Liver (tissue), 8 donors: ENCODE measurements at regions not wholly inside any gene's neighbourhood (a gene's known extent, or its start where the extent isn't known, plus 50 kb on each side); places are given as distances from the start of the nearest gene placed in this dataset.

Experiments
- DNase-seq: peaks from one replicate; pipeline ENCODE4 v3.0.0-alpha.2; 2017; ENCODE audit warnings: low spot score
- H3K27ac ChIP-seq, 2 donors: one replicate each; pipeline ENCODE4 v1.7.0; 2013; ENCODE audit warnings: inconsistent platforms in 2 of 2, low read length in 2 of 2, control low read depth in 1 of 2, low read depth in 1 of 2, mild to moderate bottlenecking in 1 of 2
- H3K27me3 ChIP-seq, 4 donors: one replicate each; pipeline versions ENCODE4 v1.6.1 to v1.7.0; 2013; ENCODE audit warnings: low read length in 3 of 4, inconsistent platforms in 1 of 4, mild to moderate bottlenecking in 1 of 4, moderate library complexity in 1 of 4; ENCODE audit not compliant: control insufficient read depth in 4 of 4, insufficient read depth in 4 of 4
- H3K36me3 ChIP-seq, 4 donors: one replicate each; pipeline versions ENCODE4 v1.6.1 to v1.7.0; 2013; ENCODE audit warnings: low read length in 3 of 4, mild to moderate bottlenecking in 3 of 4, low read depth in 1 of 4, moderate library complexity in 1 of 4; ENCODE audit not compliant: control insufficient read depth in 4 of 4, insufficient read depth in 3 of 4
- H3K4me1 ChIP-seq, 4 donors: one replicate each; pipeline versions ENCODE4 v1.6.1 to v1.7.0; 2013; ENCODE audit warnings: low read length in 3 of 4, mild to moderate bottlenecking in 3 of 4, moderate library complexity in 1 of 4; ENCODE audit not compliant: control insufficient read depth in 4 of 4, insufficient read depth in 4 of 4
- H3K4me3 ChIP-seq, 3 donors: one replicate each; pipeline versions ENCODE4 v1.6.1 to v1.7.0; 2013; ENCODE audit warnings: low read length in 3 of 3, control low read depth in 1 of 3, low read depth in 1 of 3, mild to moderate bottlenecking in 1 of 3
- H3K9ac ChIP-seq, 2 donors: one replicate each; pipeline ENCODE4 v1.7.0; 2013; ENCODE audit warnings: low read length in 2 of 2, mild to moderate bottlenecking in 2 of 2, moderate library complexity in 2 of 2, control low read depth in 1 of 2, low read depth in 1 of 2
- H3K9me3 ChIP-seq, 4 donors: one replicate each; pipeline versions ENCODE4 v1.6.1 to v1.7.0; 2013; ENCODE audit warnings: low read length in 3 of 4; ENCODE audit not compliant: control insufficient read depth in 4 of 4
- ATF3 ChIP-seq: IDR thresholded peaks from 2 replicates; pipeline ENCODE4 v1.6.1; 2016; ENCODE audit warnings: antibody characterized with exemption
- CTCF ChIP-seq: fragments of 150-350 bp; IDR thresholded peaks from 2 replicates; pipeline ENCODE4 v1.5.1; 2017; ENCODE audit warnings: improper control_type of control experiment, low read depth, low read length; ENCODE audit not compliant: missing input control
- FOXA1 ChIP-seq: IDR thresholded peaks from 2 replicates; pipeline ENCODE4 v1.6.1; 2016; ENCODE audit warnings: antibody characterized with exemption
- FOXA2 ChIP-seq: IDR thresholded peaks from 2 replicates; pipeline ENCODE4 v1.6.1; 2016; ENCODE audit warnings: antibody characterized with exemption
- GABPA ChIP-seq, 2 donors: IDR thresholded peaks in 1 of 2; conservative IDR thresholded peaks in 1 of 2; 2 replicates each; pipeline ENCODE4 v1.6.1; 2016; ENCODE audit warnings: antibody characterized with exemption in 2 of 2, mild to moderate bottlenecking in 1 of 2, moderate library complexity in 1 of 2
- HNF4A ChIP-seq, 2 donors: conservative IDR thresholded peaks; 2 replicates each; pipeline ENCODE4 v1.6.1; 2016; ENCODE audit warnings: antibody characterized with exemption in 2 of 2, mild to moderate bottlenecking in 2 of 2
- MAX ChIP-seq: IDR thresholded peaks from 2 replicates; pipeline ENCODE4 v1.6.1; 2016; ENCODE audit warnings: antibody characterized with exemption
- RAD21 ChIP-seq, 2 donors: IDR thresholded peaks; 2 replicates each; pipeline ENCODE4 v1.6.1; 2016; ENCODE audit warnings: antibody characterized with exemption in 2 of 2, mild to moderate bottlenecking in 2 of 2
- SP1 ChIP-seq: IDR thresholded peaks from 2 replicates; pipeline ENCODE4 v1.6.1; 2018; ENCODE audit warnings: antibody characterized with exemption, mild to moderate bottlenecking
- TAF1 ChIP-seq: conservative IDR thresholded peaks from 2 replicates; pipeline ENCODE4 v1.6.1; 2016; ENCODE audit warnings: antibody characterized with exemption, mild to moderate bottlenecking
- YY1 ChIP-seq: IDR thresholded peaks from 2 replicates; pipeline ENCODE4 v1.6.1; 2016; ENCODE audit warnings: antibody characterized with exemption, mild to moderate bottlenecking
- WGBS: extraction: QIAGEN DNeasy Blood & Tissue Kit; methylation state at CpG from one replicate; pipeline ENCODE4 v1.1.7; 2013; 5-methylcytosine and 5-hydroxymethylcytosine counted together
- TF ChIP-seq, protein P1 (sequence below): IDR thresholded peaks from 2 replicates; pipeline ENCODE4 v1.6.1; 2016; ENCODE audit warnings: antibody characterized with exemption
- donor health status: healthy.
- donor health status: healthy.
- donor health status: healthy.
- donor health status: healthy.
- donor health status: healthy.

DNA sequence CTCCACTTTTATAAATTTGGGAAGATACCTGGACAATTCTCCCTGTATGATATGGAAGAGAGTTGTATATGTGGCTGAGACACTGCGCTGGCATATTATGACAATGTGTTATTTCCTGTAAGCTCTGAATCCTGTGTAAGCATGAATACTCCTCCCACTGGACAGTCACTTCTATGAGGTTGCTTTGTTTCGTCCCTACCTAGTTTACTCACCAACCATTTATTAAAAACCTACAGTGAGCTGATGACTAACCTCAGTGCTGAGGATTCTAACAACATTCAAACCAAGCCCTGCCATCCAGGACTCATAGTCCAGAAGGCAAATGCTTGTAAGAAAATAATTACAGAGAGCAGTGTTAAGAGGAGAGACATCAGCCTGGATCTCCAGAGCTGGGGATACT lies 1632.9 kb upstream of the TENM3 start:
- no peaks in the 10 kb centered on the region for H3K9me3 ChIP-seq
- DNase-seq = no peak
- no peak overlapping the region for H3K4me3 ChIP-seq
- TF ChIP-seq FOXA1 (no peak), GABPA (IDR thresholded peaks at IDR 0.05 in 1 of 2, conservative IDR thresholded peaks at IDR 0.05 in 1 of 2) (no peak), HNF4A (conservative IDR thresholded peaks at IDR 0.05) (no peak), SP1 (no peak), ATF3 (no peak), CTCF (no peak), RAD21 (IDR thresholded peaks at IDR 0.05) (no peak), FOXA2 (no peak)
- TF ChIP-seq, protein P1, sequence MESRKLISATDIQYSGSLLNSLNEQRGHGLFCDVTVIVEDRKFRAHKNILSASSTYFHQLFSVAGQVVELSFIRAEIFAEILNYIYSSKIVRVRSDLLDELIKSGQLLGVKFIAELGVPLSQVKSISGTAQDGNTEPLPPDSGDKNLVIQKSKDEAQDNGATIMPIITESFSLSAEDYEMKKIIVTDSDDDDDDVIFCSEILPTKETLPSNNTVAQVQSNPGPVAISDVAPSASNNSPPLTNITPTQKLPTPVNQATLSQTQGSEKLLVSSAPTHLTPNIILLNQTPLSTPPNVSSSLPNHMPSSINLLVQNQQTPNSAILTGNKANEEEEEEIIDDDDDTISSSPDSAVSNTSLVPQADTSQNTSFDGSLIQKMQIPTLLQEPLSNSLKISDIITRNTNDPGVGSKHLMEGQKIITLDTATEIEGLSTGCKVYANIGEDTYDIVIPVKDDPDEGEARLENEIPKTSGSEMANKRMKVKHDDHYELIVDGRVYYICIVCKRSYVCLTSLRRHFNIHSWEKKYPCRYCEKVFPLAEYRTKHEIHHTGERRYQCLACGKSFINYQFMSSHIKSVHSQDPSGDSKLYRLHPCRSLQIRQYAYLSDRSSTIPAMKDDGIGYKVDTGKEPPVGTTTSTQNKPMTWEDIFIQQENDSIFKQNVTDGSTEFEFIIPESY = no peak
- no peak overlapping the region for H3K27ac ChIP-seq
- H3K27me3 ChIP-seq = no peaks in the 10 kb centered on the region
- H3K4me1 ChIP-seq = no peaks in the 10 kb centered on the region
- 77% methylated on average over 2 of the region's 2 CpGs for WGBS
- H3K9ac ChIP-seq = no peak overlapping the region
- no peaks in the 10 kb centered on the region for H3K36me3 ChIP-seq

- Histone ChIP-seq H3K27me3 (no peaks in the 10 kb centered on the region), H3K4me1 (no peaks in the 10 kb centered on the region), H3K9ac (no peak overlapping the region), H3K36me3 (no peaks in the 10 kb centered on the region), H3K9me3 (peaks cover 0 to 2% (median 0%) of the 10 kb centered on the region in 4 donors), H3K4me3 (no peak overlapping the region), H3K27ac (no peak overlapping the region)
- DNase-seq = no peak
- TF ChIP-seq YY1 (no peak), FOXA2 (no peak), TAF1 (no peak), RAD21 (IDR thresholded peaks at IDR 0.05) (no peak), MAX (no peak), HNF4A (conservative IDR thresholded peaks at IDR 0.05) (no peak)
- TF ChIP-seq, protein P1 = no peak
- 66% methylated on average over 3 of the region's 3 CpGs for WGBS
These were observed 1627.5 kb upstream of the TENM3 start for GRCh38 chr4:180615746-180616145.
